ENCODE measurements at regions not wholly inside any gene's neighbourhood (a gene's known extent, or its start where the extent isn't known, plus 50 kb on each side); places are given as distances from the start of the nearest gene placed in this dataset.

- H3K4me1 Mint-ChIP-seq (ENCODE audit: unreplicated experiment): no peaks in the 10 kb centered on the region
- no peak for TF ChIP-seq CTCF (IDR thresholded peaks at IDR 0.05; ENCODE audit: unreplicated experiment)
- no peak overlapping the region for H3K4me3 Mint-ChIP-seq (ENCODE audit: unreplicated experiment)
- peaks cover 7% of the 10 kb centered on the region for H3K9me3 Mint-ChIP-seq (ENCODE audit: unreplicated experiment)
- H3K27ac Mint-ChIP-seq (ENCODE audit: unreplicated experiment): no peak overlapping the region
- peaks cover 4% of the 10 kb centered on the region for H3K36me3 Mint-ChIP-seq (ENCODE audit: low read depth, unreplicated experiment)
- DNase-seq (ENCODE audit: low spot score): no peak
- no peaks in the 10 kb centered on the region for H3K27me3 Mint-ChIP-seq (ENCODE audit: unreplicated experiment)
Measured at GRCh38 chr18:25587545-25587944, 235.6 kb upstream of the ZNF521 start.

GRCh38 chr18:25568986-25569385, 217.0 kb upstream of the ZNF521 start:
- no peaks in the 10 kb centered on the region for H3K27me3 Mint-ChIP-seq (ENCODE audit: unreplicated experiment)
- no peak overlapping the region for H3K27ac Mint-ChIP-seq (ENCODE audit: unreplicated experiment)
- TF ChIP-seq CTCF (IDR thresholded peaks at IDR 0.05; ENCODE audit: unreplicated experiment): no peak
- DNase-seq (ENCODE audit: low spot score): no peak
- no peaks in the 10 kb centered on the region for H3K36me3 Mint-ChIP-seq (ENCODE audit: low read depth, unreplicated experiment)
- H3K9me3 Mint-ChIP-seq (ENCODE audit: unreplicated experiment): no peaks in the 10 kb centered on the region
- no peaks in the 10 kb centered on the region for H3K4me1 Mint-ChIP-seq (ENCODE audit: unreplicated experiment)
- H3K4me3 Mint-ChIP-seq (ENCODE audit: unreplicated experiment): no peak overlapping the region

- no peaks in the 10 kb centered on the region for H3K4me1 Mint-ChIP-seq (ENCODE audit: unreplicated experiment)
- no peak for TF ChIP-seq CTCF (IDR thresholded peaks at IDR 0.05; ENCODE audit: unreplicated experiment)
- H3K27ac Mint-ChIP-seq (ENCODE audit: unreplicated experiment): no peak overlapping the region
- peaks cover 1% of the 10 kb centered on the region for H3K27me3 Mint-ChIP-seq (ENCODE audit: unreplicated experiment)
- no peak overlapping the region for H3K4me3 Mint-ChIP-seq (ENCODE audit: unreplicated experiment)
- DNase-seq (ENCODE audit: low spot score): no peak
- H3K9me3 Mint-ChIP-seq (ENCODE audit: unreplicated experiment): no peaks in the 10 kb centered on the region
- H3K36me3 Mint-ChIP-seq (ENCODE audit: low read depth, unreplicated experiment): no peaks in the 10 kb centered on the region
Measured at GRCh38 chr18:25563816-25564683, 212.1 kb upstream of the ZNF521 start.

GRCh38 chr18:25563346-25563745, 211.4 kb upstream of the ZNF521 start:
- H3K27ac Mint-ChIP-seq (ENCODE audit: unreplicated experiment): no peak overlapping the region
- DNase-seq (ENCODE audit: low spot score): no peak
- no peaks in the 10 kb centered on the region for H3K4me1 Mint-ChIP-seq (ENCODE audit: unreplicated experiment)
- TF ChIP-seq CTCF (IDR thresholded peaks at IDR 0.05; ENCODE audit: unreplicated experiment): no peak
- peaks cover 1% of the 10 kb centered on the region for H3K27me3 Mint-ChIP-seq (ENCODE audit: unreplicated experiment)
- H3K4me3 Mint-ChIP-seq (ENCODE audit: unreplicated experiment): no peak overlapping the region
- H3K9me3 Mint-ChIP-seq (ENCODE audit: unreplicated experiment): no peaks in the 10 kb centered on the region
- H3K36me3 Mint-ChIP-seq (ENCODE audit: low read depth, unreplicated experiment): no peaks in the 10 kb centered on the region

- no peak overlapping the region for H3K4me3 Mint-ChIP-seq (ENCODE audit: unreplicated experiment)
- H3K4me1 Mint-ChIP-seq (ENCODE audit: unreplicated experiment): peaks cover 7% of the 10 kb centered on the region
- H3K9me3 Mint-ChIP-seq (ENCODE audit: unreplicated experiment): no peaks in the 10 kb centered on the region
- H3K36me3 Mint-ChIP-seq (ENCODE audit: low read depth, unreplicated experiment): no peaks in the 10 kb centered on the region
- TF ChIP-seq CTCF (IDR thresholded peaks at IDR 0.05; ENCODE audit: unreplicated experiment): peak; percentile 38
- no peak overlapping the region for H3K27ac Mint-ChIP-seq (ENCODE audit: unreplicated experiment)
- DNase-seq (ENCODE audit: low spot score): peak; percentile 44
- H3K27me3 Mint-ChIP-seq (ENCODE audit: unreplicated experiment): peaks cover 1% of the 10 kb centered on the region
Measured at GRCh38 chr18:25561918-25562317, 210.0 kb upstream of the ZNF521 start.
